GM19395 (cell line): ENCODE measurements at regions not wholly inside any gene's neighbourhood (a gene's known extent, or its start where the extent isn't known, plus 50 kb on each side); places are given as distances from the start of the nearest gene placed in this dataset.

Experiments
- ATAC-seq: cut with Tn5 transposase; IDR thresholded peaks from one replicate; pipeline ENCODE4 v1.9.1; 2021; ENCODE audit warnings: mild to moderate bottlenecking, moderate library complexity; ENCODE audit not compliant: unreplicated experiment

DNA sequence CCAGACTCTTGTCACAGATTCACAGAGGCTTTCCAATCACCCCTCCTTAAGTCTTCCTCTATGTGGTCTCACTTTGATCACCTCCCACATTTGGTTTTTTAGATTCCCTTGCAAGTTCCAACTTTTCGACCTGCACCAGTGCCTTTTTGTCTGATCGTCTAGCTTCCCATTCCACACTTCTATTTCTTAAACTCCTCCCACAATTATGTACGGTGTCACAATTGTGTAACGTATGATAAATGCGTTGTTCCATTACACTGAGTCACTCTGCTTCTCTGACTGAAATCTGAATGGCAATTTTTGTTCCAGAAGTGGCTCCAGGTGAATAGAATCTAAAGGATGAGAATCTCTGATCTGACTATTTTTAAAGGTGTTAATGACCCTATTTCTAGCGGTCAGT is 320.1 kb downstream of the LMX1A start:
- ATAC-seq = no peak

- ATAC-seq = no peak
These were observed 322.2 kb downstream of the LMX1A start for GRCh38 chr1:165034136-165034809.

GRCh38 chr1:165031001-165031400 is 325.5 kb downstream of the LMX1A start:
- ATAC-seq = no peak

- ATAC-seq = no peak
These were observed 330.7 kb downstream of the LMX1A start for GRCh38 chr1:165025805-165026204.

- ATAC-seq = no peak
These were observed 341.8 kb downstream of the LMX1A start for GRCh38 chr1:165014753-165015152.

DNA sequence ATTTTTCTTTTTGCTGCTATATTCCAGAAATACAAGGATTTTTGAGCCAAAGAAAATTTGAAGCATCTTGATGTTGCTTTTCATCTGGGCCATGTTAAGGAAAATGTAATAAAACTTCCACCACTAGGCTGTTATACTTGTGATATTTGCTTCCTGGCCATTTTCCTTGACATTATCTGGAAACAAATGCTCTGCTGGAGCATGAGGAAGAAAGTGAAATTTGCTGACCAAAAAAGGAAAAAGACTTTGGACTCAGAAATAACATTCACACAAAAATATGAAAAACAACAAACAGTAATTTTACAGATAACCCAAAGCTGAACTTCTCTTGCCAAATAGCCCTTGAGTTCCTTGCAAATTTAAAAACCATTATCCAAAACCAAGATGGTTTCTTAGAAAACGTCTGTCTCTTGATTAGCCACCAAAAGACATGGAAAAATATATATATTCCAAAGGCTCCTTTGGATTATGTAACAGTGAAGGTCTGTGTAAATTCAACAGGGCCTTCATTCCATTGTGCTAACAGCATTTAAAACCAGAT is 344.5 kb downstream of the LMX1A start:
- ATAC-seq = no peak

DNA sequence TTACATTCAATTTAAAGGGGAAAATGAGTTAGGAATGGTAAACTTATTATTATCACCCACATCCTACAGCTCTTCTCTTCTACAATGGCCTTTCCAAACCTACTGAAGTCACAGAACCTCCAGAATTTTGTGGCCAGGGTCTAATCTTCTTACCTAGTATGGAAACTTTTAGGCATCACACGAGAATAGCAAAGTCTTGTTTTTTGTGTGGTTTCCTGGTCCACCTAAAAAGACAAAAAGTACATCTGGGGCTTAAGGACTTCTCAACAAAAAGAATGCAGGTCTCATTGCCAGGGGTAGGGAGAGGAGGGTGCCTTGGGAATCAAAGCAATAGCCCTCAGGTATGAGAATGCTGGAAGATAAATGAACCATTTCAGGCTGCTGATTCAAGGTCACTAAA is 345.3 kb downstream of the LMX1A start:
- no peak for ATAC-seq

DNA sequence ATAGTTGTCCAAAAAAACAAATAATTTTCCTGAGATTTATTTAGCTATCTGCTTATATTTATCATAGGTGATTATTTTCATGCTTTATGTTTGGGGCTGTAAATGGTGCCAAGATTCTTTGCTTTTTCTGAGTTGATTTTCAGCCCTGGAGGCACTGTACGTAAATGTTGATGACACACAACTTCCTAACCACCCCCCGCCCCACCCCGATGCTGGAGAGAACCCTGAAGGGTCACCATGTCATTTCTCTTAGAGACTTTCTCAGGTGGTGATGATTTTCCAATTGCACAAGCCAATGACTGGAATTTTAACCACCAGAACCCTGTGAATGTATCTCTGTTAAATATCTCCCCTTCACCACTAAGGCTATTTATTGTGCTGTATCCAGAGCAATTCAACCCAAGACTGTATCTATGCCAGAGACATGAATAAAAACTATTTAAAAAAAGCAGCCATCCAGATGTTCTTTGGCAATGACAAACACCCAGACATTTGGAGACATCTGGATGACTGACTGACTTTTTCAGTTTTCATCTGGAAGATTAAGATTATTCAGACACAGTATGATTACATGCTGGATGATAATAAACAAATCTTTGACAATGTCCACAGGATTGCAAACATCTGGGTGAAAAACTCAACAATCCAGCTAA is 346.0 kb downstream of the LMX1A start:
- no peak for ATAC-seq

- ATAC-seq = no peak
These were observed 349.7 kb downstream of the LMX1A start for GRCh38 chr1:165006831-165007230.

DNA sequence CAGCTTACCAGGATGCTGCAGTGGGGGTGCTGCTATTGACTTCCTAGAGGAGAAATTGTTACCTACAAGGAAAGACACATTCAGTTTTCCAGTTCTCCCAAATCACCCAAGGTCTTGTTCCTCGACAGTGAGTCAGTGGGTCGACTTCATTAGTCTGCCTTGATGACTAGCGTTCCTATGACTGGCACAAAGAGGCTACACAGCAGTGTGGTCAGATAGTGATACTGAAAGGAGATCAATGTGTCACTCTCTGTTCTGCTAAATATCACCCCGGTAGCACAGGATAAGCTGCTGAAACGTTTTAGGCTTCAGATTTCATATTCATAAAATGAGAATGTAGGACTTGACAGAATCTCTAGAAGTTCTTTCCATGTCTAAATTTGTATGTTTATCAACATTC is 357.4 kb downstream of the LMX1A start:
- no peak for ATAC-seq

DNA sequence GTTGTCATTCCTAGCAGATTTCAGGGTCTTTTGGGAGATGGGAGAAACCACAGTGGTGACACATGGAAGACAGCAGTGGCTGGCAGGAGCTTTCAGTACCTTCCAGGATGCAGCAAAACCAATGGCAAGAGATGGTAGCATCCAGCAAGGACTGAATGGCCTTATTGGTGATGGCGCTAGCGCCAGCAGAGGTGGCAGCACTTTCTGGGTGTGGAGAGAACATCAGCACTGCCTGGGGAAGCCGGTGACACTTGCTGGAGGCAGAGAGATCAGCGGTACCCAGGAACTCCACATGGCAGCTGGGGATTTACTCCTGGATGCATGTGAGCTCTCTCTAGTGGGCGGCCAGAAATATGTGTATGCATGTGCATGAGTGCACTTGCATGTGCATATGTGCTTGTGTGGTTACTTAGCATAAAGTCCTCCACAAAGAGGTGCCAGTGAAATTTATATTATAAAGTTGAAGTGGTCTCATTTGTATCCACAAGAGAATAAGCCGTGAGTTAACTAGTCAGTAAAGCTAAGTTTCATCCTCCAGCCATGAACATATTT is 364.7 kb downstream of the LMX1A start:
- no peak for ATAC-seq

- ATAC-seq = no peak
These were observed 373.4 kb downstream of the LMX1A start for GRCh38 chr1:164983023-164983650.

- no peak for ATAC-seq
These were observed 374.0 kb downstream of the LMX1A start for GRCh38 chr1:164982545-164982944.

GRCh38 chr1:164977561-164977960 is 379.0 kb downstream of the LMX1A start:
- no peak for ATAC-seq

DNA sequence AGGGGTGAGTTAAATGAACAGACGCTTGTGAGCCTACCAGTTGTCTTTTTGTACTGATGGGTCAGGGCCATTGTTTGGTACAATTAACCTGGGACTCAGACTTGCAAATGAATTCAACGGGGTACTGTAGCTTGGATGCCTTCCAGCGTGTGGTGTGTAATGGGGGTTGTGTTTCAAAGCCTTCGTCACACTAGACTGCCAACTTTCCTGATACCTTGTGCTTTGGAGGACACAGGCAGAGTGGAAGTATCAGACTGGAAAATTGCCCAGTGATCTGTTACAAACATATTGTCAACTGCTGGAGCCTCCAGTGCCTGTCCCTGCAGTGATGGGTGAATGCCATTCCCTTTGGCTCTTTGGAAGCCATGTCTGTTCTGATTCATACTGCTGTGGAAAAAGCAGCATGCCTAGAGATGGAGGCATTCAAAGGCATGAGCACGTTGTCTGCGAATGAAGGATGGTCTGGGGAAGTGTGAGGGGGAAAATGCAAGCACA is 384.5 kb downstream of the LMX1A start:
- ATAC-seq = no peak

DNA sequence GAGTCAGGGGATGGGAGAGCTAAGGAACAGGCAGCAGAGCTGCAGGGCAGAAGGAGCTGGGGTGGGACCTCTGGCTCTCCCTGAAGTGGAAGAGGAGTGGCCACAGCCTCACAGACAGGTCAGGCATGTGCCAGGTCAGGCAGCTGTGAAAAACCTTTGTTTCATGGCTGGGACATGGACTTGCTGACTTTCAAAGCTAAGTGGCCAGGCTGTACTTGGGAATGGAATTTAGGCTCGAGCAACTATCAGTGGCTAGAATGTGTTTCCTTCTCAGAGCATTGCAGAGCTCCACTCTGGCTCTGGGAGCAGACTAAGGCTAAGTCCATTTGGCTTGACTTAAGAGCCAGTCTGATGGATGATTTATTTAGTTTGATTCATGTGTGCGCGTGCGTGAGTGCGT is 385.1 kb downstream of the LMX1A start:
- ATAC-seq = no peak

GRCh38 chr1:164969253-164969652 is 387.3 kb downstream of the LMX1A start:
- ATAC-seq = no peak

DNA sequence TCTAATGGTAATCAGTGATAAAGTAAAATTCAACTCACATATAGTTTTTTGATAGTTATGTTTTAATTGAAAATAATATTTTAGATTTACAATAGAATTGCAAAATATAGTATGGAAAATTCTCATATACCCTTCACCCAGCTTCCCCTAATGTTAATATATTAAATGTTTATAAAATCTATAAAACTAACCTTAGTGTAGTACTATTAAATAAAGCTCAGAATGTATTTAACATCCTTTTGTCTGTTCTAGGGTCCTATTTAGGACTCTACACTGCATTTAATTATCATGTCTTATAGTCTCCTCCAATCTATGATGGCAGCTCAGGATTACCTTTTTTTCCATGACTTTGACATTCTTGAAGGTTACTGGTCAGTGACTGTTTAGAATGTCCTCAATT is 389.2 kb downstream of the LMX1A start:
- no peak for ATAC-seq

DNA sequence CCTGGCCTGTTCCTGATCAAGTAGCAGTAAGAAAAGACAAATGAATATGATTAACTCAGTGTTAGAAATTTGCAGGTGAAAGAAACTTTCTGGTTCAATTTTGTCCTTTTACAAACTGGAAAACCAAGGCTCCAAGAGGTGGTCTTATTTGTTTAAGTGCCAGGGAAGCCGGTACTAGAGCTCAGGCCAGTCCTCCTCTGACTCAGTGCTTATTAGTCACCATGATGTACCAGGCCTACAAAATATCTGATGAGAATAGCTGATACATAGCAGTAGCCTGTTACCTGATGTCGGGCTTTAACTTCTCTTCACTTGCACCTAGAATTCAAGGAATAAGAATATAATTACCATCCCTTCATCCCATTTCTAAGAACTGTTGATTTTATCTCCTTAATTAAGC is 394.8 kb downstream of the LMX1A start:
- no peak for ATAC-seq

DNA sequence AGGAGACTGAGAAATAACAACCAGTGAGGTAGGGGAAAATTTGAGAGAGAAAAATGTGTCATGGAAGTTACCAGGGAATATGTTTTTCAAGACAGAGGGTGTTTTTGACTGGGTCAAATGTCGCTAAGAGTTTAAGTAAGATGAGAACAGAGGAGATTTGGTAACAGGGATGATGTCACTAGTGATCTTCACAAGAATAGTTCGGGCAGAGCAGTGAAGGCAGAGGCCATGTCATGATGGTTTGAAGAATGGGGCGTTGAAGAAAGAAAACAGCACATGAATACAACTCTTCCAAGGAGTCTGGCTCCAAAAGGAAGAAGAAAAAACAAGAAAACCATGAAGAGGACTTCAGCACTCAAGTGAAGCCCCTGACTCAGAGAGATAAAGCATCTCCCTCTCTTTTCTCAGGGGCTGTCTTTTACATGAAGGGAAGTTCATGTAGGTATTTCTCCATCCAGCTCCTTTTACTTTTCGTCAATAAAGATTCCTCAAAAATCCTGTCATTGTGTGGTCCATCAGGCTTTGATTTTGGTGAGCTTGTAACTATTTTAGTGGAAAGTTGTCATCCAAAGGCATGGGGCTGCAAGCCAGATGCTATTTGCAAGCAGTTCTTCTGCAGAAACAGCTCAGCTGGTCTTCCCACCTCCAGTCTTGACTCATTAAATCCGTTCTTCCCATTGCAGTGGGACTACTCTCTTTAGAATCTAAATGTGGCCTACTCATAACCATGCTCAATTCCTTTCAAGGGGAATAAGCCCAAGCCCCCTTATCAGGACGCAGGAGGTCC is 397.3 kb downstream of the LMX1A start:
- ATAC-seq = no peak

DNA sequence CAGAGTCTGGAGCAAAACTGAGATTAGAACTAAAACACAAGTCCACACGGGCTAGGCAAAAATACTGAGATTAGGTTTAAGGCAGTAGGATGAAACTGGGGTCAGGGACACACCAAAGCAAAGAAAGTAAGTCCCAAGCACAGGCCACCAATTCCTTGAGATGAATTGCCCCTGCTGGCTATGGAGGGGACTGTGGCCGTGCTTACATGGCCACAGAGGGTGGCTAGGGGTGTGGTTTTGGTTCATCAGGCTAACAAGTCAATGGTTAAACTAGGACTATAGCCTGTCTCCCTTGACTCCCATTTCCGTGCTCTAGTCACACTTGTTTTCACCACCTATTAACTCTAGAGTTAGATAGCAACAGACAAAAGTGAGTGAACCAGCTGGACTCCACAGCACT is 394.8 kb downstream of the PBX1 start:
- ATAC-seq = no peak
